Upper lobe of left lung (tissue), 6 donors: ENCODE measurements at regions not wholly inside any gene's neighbourhood (a gene's known extent, or its start where the extent isn't known, plus 50 kb on each side); places are given as distances from the start of the nearest gene placed in this dataset.

Source experiments
- ATAC-seq, 2 donors: fragments of 200-7000 bp; cut with Tn5 transposase; one replicate each; pipeline ENCODE4 v1.9.1; 2022; ENCODE audit warnings: mild to moderate bottlenecking in 2 of 2, moderate library complexity in 2 of 2; ENCODE audit not compliant: low FRiP score in 2 of 2
- DNase-seq, 2 donors: peaks; one replicate each; pipeline ENCODE4 v3.0.0-alpha.2; 2019 to 2020
- H3K27ac ChIP-seq, 4 donors: fragments of 200-600 bp; sonication (generic); one replicate each; pipeline ENCODE4 v1.5.1; 2016 to 2019
- H3K27me3 ChIP-seq, 4 donors: fragments of 200-600 bp; sonication (generic); one replicate each; pipeline ENCODE4 v1.5.1; 2017 to 2019
- H3K36me3 ChIP-seq, 4 donors: fragments of 200-600 bp; sonication (generic); one replicate each; pipeline ENCODE4 v1.5.1; 2016 to 2019
- H3K4me1 ChIP-seq, 4 donors: fragments of 200-600 bp; sonication (generic); one replicate each; pipeline ENCODE4 v1.5.1; 2018 to 2019
- H3K4me3 ChIP-seq, 4 donors: fragments of 200-600 bp; sonication (generic); one replicate each; pipeline ENCODE4 v1.5.1; 2017 to 2019; ENCODE audit warnings: mild to moderate bottlenecking in 2 of 4, moderate library complexity in 1 of 4
- H3K9me3 ChIP-seq, 4 donors: fragments of 200-600 bp; sonication (generic); one replicate each; pipeline ENCODE4 v1.5.1; 2018 to 2019
- EP300 ChIP-seq, 4 donors: sonication (generic); formaldehyde crosslinking; IDR thresholded peaks; one replicate each; pipeline ENCODE4 v1.5.1; 2017; ENCODE audit warnings: antibody characterized with exemption in 4 of 4, control low read depth in 2 of 4
- POLR2A ChIP-seq, 4 donors: fragments of 450-650 bp; IDR thresholded peaks; one replicate each; pipeline ENCODE4 v1.5.1; 2016 to 2017; ENCODE audit warnings: antibody characterized with exemption in 4 of 4, mild to moderate bottlenecking in 2 of 4
- POLR2AphosphoS5 ChIP-seq, 2 donors: sonication (generic); formaldehyde crosslinking; IDR thresholded peaks; one replicate each; pipeline ENCODE4 v1.5.1; 2017; ENCODE audit warnings: antibody characterized with exemption in 2 of 2
- WGBS, 2 donors: methylation state at CpG; one replicate each; pipeline ENCODE4 v1.1.5; 2017 to 2018; 5-methylcytosine and 5-hydroxymethylcytosine counted together
- TF ChIP-seq, protein P1 (sequence below), 6 experiments: fragments of 450-650 bp in 4 of 6; fragments of 200-600 bp in 2 of 6; sonication (generic) in 2 of 6; IDR thresholded peaks; one replicate each; pipeline ENCODE4 v1.5.1; 2016 to 2019; ENCODE audit warnings: antibody characterized with exemption in 6 of 6
- donor health status: DM: no; HTN: no; CAD: no; lungs with moderate emphysema.
- donor health status: DM: no; HTN: yes; CAD: no; lungs with severe emphysema.

DNA sequence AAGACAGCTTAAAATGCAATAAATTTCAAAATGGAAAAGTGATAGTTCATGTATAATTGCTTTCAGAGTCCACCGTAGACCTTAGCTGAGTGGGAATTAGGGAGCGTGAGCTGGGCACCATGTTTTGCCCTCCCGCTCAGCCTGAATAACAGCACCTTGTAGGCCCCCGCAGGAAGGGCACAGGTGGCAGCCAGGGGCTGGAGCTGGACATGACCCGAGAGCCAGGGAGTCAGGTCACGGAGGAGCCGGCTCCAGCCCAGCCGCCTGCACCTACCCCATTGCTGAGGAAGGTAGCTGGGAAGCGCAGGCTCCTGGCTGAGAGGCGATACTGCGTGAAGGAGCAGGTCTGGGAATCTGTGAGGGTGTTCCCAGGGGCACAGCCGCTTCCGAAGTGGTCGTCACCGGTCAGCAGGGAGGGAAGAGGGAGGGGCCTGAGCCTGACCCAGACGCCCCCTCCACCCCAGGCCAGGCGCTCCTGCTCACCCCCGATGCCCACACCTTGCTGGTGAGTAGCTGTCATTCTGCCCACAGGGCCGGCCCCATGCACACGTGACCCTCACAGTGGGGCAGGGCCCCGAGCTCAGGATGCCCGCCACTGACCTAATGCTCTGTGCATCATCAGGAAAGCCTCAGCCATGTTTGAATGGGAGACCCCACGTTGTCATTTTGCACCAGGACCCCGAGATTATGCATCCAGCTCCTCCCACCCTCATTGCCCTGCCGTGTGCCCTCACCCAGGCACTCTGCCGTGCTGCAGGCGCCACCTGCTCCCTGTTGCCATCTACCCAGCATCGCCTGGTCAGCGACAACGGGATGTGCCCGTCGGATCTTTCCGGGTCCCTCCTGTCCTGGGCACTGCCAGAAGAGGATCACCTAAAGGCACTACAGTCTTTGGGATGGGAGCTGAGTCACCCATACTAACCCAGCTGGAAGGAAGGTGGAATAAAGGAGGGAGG lies 129.2 kb upstream of the TCERG1L start:
- ATAC-seq (no peak), DNase-seq (no peak)
- Histone ChIP-seq H3K36me3 (no peaks in the 10 kb centered on the region), H3K4me1 (no peaks in the 10 kb centered on the region), H3K27ac (no peak overlapping the region), H3K27me3 (no peaks in the 10 kb centered on the region), H3K9me3 (no peaks in the 10 kb centered on the region), H3K4me3 (no peak overlapping the region)
- 69 to 72% methylated on average over 23 to 33 of the region's 33 CpGs for WGBS, 2 donors
- TF ChIP-seq, protein P1, sequence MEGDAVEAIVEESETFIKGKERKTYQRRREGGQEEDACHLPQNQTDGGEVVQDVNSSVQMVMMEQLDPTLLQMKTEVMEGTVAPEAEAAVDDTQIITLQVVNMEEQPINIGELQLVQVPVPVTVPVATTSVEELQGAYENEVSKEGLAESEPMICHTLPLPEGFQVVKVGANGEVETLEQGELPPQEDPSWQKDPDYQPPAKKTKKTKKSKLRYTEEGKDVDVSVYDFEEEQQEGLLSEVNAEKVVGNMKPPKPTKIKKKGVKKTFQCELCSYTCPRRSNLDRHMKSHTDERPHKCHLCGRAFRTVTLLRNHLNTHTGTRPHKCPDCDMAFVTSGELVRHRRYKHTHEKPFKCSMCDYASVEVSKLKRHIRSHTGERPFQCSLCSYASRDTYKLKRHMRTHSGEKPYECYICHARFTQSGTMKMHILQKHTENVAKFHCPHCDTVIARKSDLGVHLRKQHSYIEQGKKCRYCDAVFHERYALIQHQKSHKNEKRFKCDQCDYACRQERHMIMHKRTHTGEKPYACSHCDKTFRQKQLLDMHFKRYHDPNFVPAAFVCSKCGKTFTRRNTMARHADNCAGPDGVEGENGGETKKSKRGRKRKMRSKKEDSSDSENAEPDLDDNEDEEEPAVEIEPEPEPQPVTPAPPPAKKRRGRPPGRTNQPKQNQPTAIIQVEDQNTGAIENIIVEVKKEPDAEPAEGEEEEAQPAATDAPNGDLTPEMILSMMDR (IDR thresholded peaks at IDR 0.05), result no peak
- TF ChIP-seq EP300 (IDR thresholded peaks at IDR 0.05) (no peak), POLR2AphosphoS5 (IDR thresholded peaks at IDR 0.05) (no peak), POLR2A (IDR thresholded peaks at IDR 0.05) (no peak)

DNA sequence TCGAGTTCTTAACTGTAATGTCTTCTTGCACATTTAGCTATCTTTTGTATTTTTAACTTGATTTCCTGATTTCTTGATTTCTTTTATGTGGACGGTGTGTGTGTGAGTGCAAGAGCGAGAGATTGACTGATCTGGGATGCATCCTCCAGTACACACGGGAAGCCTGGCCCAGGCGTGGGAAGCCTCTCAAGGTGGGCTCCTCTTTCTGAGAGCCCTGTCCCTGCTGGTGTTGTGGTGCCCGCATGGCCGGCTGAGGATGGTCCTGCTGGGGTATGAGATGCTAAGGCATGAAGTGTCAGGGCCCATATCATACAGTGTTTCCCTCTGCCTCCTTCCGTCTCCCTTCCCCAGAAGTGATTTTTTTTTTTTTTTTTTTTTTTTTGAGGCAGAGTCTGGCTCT lies 130.8 kb upstream of the TCERG1L start:
- 66 to 72% methylated on average over 8 of the region's 8 CpGs for WGBS, 2 donors
- no peaks in the 10 kb centered on the region for H3K36me3 ChIP-seq
- no peaks in the 10 kb centered on the region for H3K9me3 ChIP-seq
- H3K27ac ChIP-seq, result no peak overlapping the region
- no peak overlapping the region for H3K4me3 ChIP-seq
- H3K27me3 ChIP-seq, result no peaks in the 10 kb centered on the region
- TF ChIP-seq POLR2AphosphoS5 (IDR thresholded peaks at IDR 0.05), result no peak
- TF ChIP-seq, protein P1 (IDR thresholded peaks at IDR 0.05), result no peak
- TF ChIP-seq EP300 (IDR thresholded peaks at IDR 0.05), result no peak
- no peak for TF ChIP-seq POLR2A (IDR thresholded peaks at IDR 0.05)
- ATAC-seq, result no peak
- DNase-seq, result no peak
- no peaks in the 10 kb centered on the region for H3K4me1 ChIP-seq

DNA sequence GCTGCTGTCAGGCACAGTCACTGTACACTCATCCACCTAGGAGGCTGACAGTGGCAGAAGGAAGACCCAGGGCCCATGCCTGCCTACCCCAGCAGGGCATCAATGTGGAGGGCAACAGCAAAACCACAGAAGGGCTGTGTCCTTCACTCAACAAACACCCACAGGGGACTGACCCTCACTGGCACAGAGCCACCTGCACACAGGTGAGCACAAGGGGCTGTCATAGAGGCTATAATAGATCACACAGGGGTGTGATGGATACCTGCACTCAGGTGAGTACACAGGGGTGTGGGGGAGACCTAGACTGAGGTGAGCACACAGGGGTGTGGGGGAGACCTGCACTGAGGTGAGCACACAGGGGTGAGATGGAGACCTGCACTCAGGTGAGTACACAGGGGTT lies 132.8 kb upstream of the TCERG1L start:
- ATAC-seq (no peak), DNase-seq (no peak)
- no peak overlapping the region for H3K4me3 ChIP-seq
- H3K27ac ChIP-seq, result no peak overlapping the region
- no peaks in the 10 kb centered on the region for H3K4me1 ChIP-seq
- H3K9me3 ChIP-seq, result no peaks in the 10 kb centered on the region
- H3K27me3 ChIP-seq, result no peaks in the 10 kb centered on the region
- H3K36me3 ChIP-seq, result no peaks in the 10 kb centered on the region
- TF ChIP-seq POLR2A (IDR thresholded peaks at IDR 0.05) (no peak), EP300 (IDR thresholded peaks at IDR 0.05) (no peak), POLR2AphosphoS5 (IDR thresholded peaks at IDR 0.05) (no peak)
- TF ChIP-seq, protein P1 (IDR thresholded peaks at IDR 0.05), result no peak

DNA sequence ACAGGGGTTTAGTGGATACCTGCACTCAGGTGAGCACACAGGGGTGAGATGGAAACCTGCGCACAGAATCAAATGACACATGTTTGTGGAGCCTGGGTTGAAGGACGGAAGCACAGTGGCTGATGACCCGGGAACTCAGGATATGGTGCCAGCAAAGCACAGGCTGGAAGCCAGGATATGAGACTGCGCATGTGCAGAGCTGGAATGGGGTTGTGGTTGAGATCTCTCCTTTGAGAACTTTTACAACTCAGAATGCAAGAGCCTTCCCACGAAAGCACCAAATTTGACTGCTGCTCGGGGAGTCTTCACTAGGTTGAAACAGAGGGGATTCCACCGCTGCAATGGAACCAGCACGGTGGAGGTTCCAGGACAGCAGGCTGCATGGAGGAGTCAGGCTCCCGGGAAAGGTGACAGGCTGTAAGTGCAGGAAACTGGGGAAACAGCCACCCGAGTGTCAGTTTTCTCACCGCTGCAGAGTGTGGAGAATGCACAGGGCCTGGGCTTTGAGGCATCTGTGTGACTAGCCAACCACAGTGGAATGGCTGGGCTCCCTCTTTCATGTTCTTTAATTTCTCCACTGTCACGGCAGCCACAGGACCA lies 133.4 kb upstream of the TCERG1L start:
- no peaks in the 10 kb centered on the region for H3K27me3 ChIP-seq
- WGBS, 2 donors, result 48 to 60% methylated on average over 12 of the region's 12 CpGs
- ATAC-seq (no peak), DNase-seq (no peak)
- no peak for TF ChIP-seq POLR2A (IDR thresholded peaks at IDR 0.05)
- no peak for TF ChIP-seq EP300 (IDR thresholded peaks at IDR 0.05)
- TF ChIP-seq POLR2AphosphoS5 (IDR thresholded peaks at IDR 0.05), result no peak
- TF ChIP-seq, protein P1 (IDR thresholded peaks at IDR 0.05), result no peak
- H3K9me3 ChIP-seq, result no peaks in the 10 kb centered on the region
- H3K4me1 ChIP-seq, result no peaks in the 10 kb centered on the region
- H3K27ac ChIP-seq, result no peak overlapping the region
- H3K36me3 ChIP-seq, result no peaks in the 10 kb centered on the region
- no peak overlapping the region for H3K4me3 ChIP-seq
